HL-60 (cell line): ENCODE measurements at regions not wholly inside any gene's neighbourhood (a gene's known extent, or its start where the extent isn't known, plus 50 kb on each side); places are given as distances from the start of the nearest gene placed in this dataset.

Source experiments
- DNase-seq, 2 experiments: peaks; one replicate each; pipeline ENCODE4 v3.0.0-alpha.2; 2010 to 2020; ENCODE audit warnings: low read depth in 1 of 2, low spot score in 1 of 2
- H3K27ac ChIP-seq: fragments of 250-450 bp; sonication (Bioruptor Pico); replicated peaks from 2 replicates; pipeline ENCODE4 v1.5.1; 2020; ENCODE audit warnings: mild to moderate bottlenecking, moderate library complexity
- H3K27me3 ChIP-seq: fragments of 250-450 bp; sonication (Bioruptor Pico); 2 replicates; pipeline ENCODE4 v1.5.1; 2021; ENCODE audit warnings: mild to moderate bottlenecking, moderate library complexity; ENCODE audit not compliant: insufficient read depth, poor library complexity, severe bottlenecking
- H3K4me3 ChIP-seq: replicated peaks from 2 replicates; pipeline ENCODE4 v1.5.1; 2011; ENCODE audit warnings: mild to moderate bottlenecking, control low read depth, low read length; ENCODE audit not compliant: insufficient read depth
- CTCF ChIP-seq: IDR thresholded peaks from one replicate; pipeline ENCODE4 v1.5.1; 2011; ENCODE audit warnings: low read length, control low read depth, inconsistent platforms; ENCODE audit not compliant: insufficient read depth
- GABPA ChIP-seq: IDR thresholded peaks from 2 replicates; pipeline ENCODE4 v1.6.1; 2012; ENCODE audit warnings: low read depth
- POLR2AphosphoS5 ChIP-seq: IDR thresholded peaks from 2 replicates; pipeline ENCODE4 v1.6.1; 2012; ENCODE audit warnings: low read depth
- REST ChIP-seq: IDR thresholded peaks from 2 replicates; pipeline ENCODE4 v1.6.1; 2012; ENCODE audit warnings: low read depth; ENCODE audit not compliant: insufficient replicate concordance
- SPI1 ChIP-seq: IDR thresholded peaks from 2 replicates; pipeline ENCODE4 v1.6.1; 2012; ENCODE audit warnings: low read depth, mild to moderate bottlenecking, borderline replicate concordance

- H3K27ac ChIP-seq, result no peak overlapping the region
- no peak for TF ChIP-seq GABPA
- no peak for TF ChIP-seq REST
- no peak for TF ChIP-seq POLR2AphosphoS5
These were observed 131.9 kb upstream of the PROK2 start for GRCh38 chr3:71916747-71917369.

GRCh38 chr3:71912839-71913495, 128.0 kb upstream of the PROK2 start:
- DNase-seq, result no peak
- TF ChIP-seq CTCF (no peak), REST (no peak), GABPA (no peak), POLR2AphosphoS5 (no peak), SPI1 (no peak)
- Histone ChIP-seq H3K27ac (no peak overlapping the region), H3K27me3 (peaks cover 8% of the 10 kb centered on the region), H3K4me3 (no peak overlapping the region)

More at GRCh38 chr3:71916747-71917369, 131.9 kb upstream of the PROK2 start:
- no peak for DNase-seq
- Histone ChIP-seq H3K4me3 (no peak overlapping the region), H3K27me3 (no peaks in the 10 kb centered on the region)

GRCh38 chr3:71910108-71910507, 125.2 kb upstream of the PROK2 start:
- Histone ChIP-seq H3K27me3 (peaks cover 12% of the 10 kb centered on the region), H3K27ac (no peak overlapping the region), H3K4me3 (no peak overlapping the region)
- no peak for DNase-seq
- TF ChIP-seq SPI1, result no peak
- TF ChIP-seq REST, result no peak
- no peak for TF ChIP-seq CTCF
- TF ChIP-seq GABPA, result no peak
- no peak for TF ChIP-seq POLR2AphosphoS5
